Brain pericyte (primary cell): ENCODE measurements at regions not wholly inside any gene's neighbourhood (a gene's known extent, or its start where the extent isn't known, plus 50 kb on each side); places are given as distances from the start of the nearest gene placed in this dataset.
"Not testable (repeated sequence)": the region's sequence is repeated elsewhere in the genome, so short reads cannot be mapped to it uniquely, and the experiment has no call there.

ENCODE experiments used
- DNase-seq: peaks from one replicate; pipeline ENCODE4 v3.0.0-alpha.2; 2012; ENCODE audit warnings: low read depth, low spot score

- no peak for DNase-seq
Observed at GRCh38 chr11:103584720-103585119, 451.7 kb upstream of the DDI1 start.

GRCh38 chr11:103585401-103585800 is 451.0 kb upstream of the DDI1 start:
- DNase-seq: no peak

GRCh38 chr11:103585911-103586310 is 450.5 kb upstream of the DDI1 start:
- DNase-seq: no peak

GRCh38 chr11:103586756-103587155 is 449.7 kb upstream of the DDI1 start:
- no peak for DNase-seq

GRCh38 chr11:103587901-103588788 is 448.3 kb upstream of the DDI1 start:
- DNase-seq: no peak

- no peak for DNase-seq
Observed at GRCh38 chr11:103591554-103591953, 444.9 kb upstream of the DDI1 start.

- no peak for DNase-seq
Observed at GRCh38 chr11:103594283-103594682, 442.2 kb upstream of the DDI1 start.

GRCh38 chr11:103596315-103596714 is 440.1 kb upstream of the DDI1 start:
- DNase-seq: no peak

GRCh38 chr11:103601225-103601846 is 435.1 kb upstream of the DDI1 start:
- peak; percentile 29 for DNase-seq

- no peak for DNase-seq
Observed at GRCh38 chr11:103602840-103603239, 433.6 kb upstream of the DDI1 start.

GRCh38 chr11:103604310-103604709 is 432.1 kb upstream of the DDI1 start:
- no peak for DNase-seq

- DNase-seq: no peak
Observed at GRCh38 chr11:103608566-103608965, 427.9 kb upstream of the DDI1 start.

GRCh38 chr11:103609117-103610066 is 427.0 kb upstream of the DDI1 start:
- peak; percentile 33 for DNase-seq

- DNase-seq: no peak
Observed at GRCh38 chr11:103610435-103610834, 426.0 kb upstream of the DDI1 start.

- not testable (repeated sequence) for DNase-seq
Observed at GRCh38 chr11:103611526-103612260, 424.7 kb upstream of the DDI1 start.

- DNase-seq: not testable (repeated sequence)
Observed at GRCh38 chr11:103612451-103612850, 424.0 kb upstream of the DDI1 start.

GRCh38 chr11:103616586-103616985 is 419.9 kb upstream of the DDI1 start:
- DNase-seq: not testable (repeated sequence)

GRCh38 chr11:103618528-103618927 is 417.9 kb upstream of the DDI1 start:
- DNase-seq: no peak

- no peak for DNase-seq
Observed at GRCh38 chr11:103619480-103619879, 417.0 kb upstream of the DDI1 start.

GRCh38 chr11:103619938-103620337 is 416.5 kb upstream of the DDI1 start:
- DNase-seq: no peak

GRCh38 chr11:103622296-103622695 is 414.1 kb upstream of the DDI1 start:
- DNase-seq: no peak
